HEK293 (cell line): ENCODE measurements at regions not wholly inside any gene's neighbourhood (a gene's known extent, or its start where the extent isn't known, plus 50 kb on each side); places are given as distances from the start of the nearest gene placed in this dataset.

Source experiments
- CTCF ChIA-PET: fragments of 350-600 bp; formaldehyde crosslinking; extraction: SDS; loops from one replicate; lab custom pipeline; 2021; ENCODE audit warnings: antibody characterized with exemption; lab: Yijun Ruan, JAX
- POLR2A ChIA-PET: fragments of 300-600 bp; formaldehyde crosslinking; extraction: SDS; loops from one replicate; lab custom pipeline; 2020; ENCODE audit warnings: antibody characterized with exemption, inconsistent platforms; lab: Yijun Ruan, JAX
- H3K27ac ChIP-seq: fragments of 200-500 bp; sonication (Bioruptor generic); 2 replicates; pipeline ENCODE4 v1.5.1; 2014; ENCODE audit warnings: low read depth, low read length, control low read depth, inconsistent platforms; ENCODE audit errors: extremely low read depth
- H3K36me3 ChIP-seq, 2 experiments: fragments of 200-500 bp in 1 of 2; sonication (Bioruptor generic) in 1 of 2; 1 replicate in 1 of 2; 2 replicates in 1 of 2; pipeline ENCODE4 v1.5.1; 2014 to 2017; ENCODE audit warnings: inconsistent platforms in 2 of 2, low read length in 2 of 2; ENCODE audit not compliant: control insufficient read depth in 2 of 2, insufficient read depth in 1 of 2
- H3K4me1 ChIP-seq: fragments of 200-500 bp; sonication (Bioruptor generic); 2 replicates; pipeline ENCODE4 v1.5.1; 2014; ENCODE audit warnings: mild to moderate bottlenecking, low read length, inconsistent platforms; ENCODE audit not compliant: control insufficient read depth, insufficient read depth
- H3K4me3 ChIP-seq: 2 replicates; pipeline ENCODE4 v1.5.1; 2011; ENCODE audit warnings: low read depth, mild to moderate bottlenecking, control low read depth, low read length, moderate library complexity
- H3K9me3 ChIP-seq: fragments of 200-500 bp; sonication (Bioruptor generic); 2 replicates; pipeline ENCODE4 v1.5.1; 2014; ENCODE audit warnings: low read depth, low read length, inconsistent platforms; ENCODE audit not compliant: control insufficient read depth, insufficient read depth
- KLF7 ChIP-seq: fragments of 450-650 bp; formaldehyde crosslinking; IDR thresholded peaks from 2 replicates; pipeline ENCODE4 v1.5.1; 2016; ENCODE audit warnings: missing biosample characterization, missing genetic modification characterization, borderline replicate concordance
- MZF1 ChIP-seq: fragments of 450-650 bp; formaldehyde crosslinking; IDR thresholded peaks from 2 replicates; pipeline ENCODE4 v1.5.1; 2017; ENCODE audit warnings: missing biosample characterization, missing genetic modification characterization, borderline replicate concordance
- TCF7L2 ChIP-seq: IDR thresholded peaks from 2 replicates; pipeline ENCODE4 v1.6.1; 2011; ENCODE audit warnings: low read depth, mild to moderate bottlenecking, inconsistent platforms, low read length, moderate library complexity, borderline replicate concordance
- YY2 ChIP-seq: fragments of 450-650 bp; formaldehyde crosslinking; IDR thresholded peaks from 2 replicates; pipeline ENCODE4 v1.5.1; 2016; ENCODE audit warnings: missing biosample characterization, missing genetic modification characterization
- ZBTB8A ChIP-seq: fragments of 450-650 bp; formaldehyde crosslinking; IDR thresholded peaks from 2 replicates; pipeline ENCODE4 v1.5.1; 2016; ENCODE audit warnings: missing biosample characterization, missing genetic modification characterization
- ZNF169 ChIP-seq: fragments of 450-650 bp; formaldehyde crosslinking; IDR thresholded peaks from 2 replicates; pipeline ENCODE4 v1.5.1; 2016; ENCODE audit warnings: missing biosample characterization, missing genetic modification characterization
- ZNF2 ChIP-seq: fragments of 450-650 bp; formaldehyde crosslinking; IDR thresholded peaks from 2 replicates; pipeline ENCODE4 v1.5.1; 2016; ENCODE audit warnings: missing biosample characterization, missing genetic modification characterization
- ZNF561 ChIP-seq: fragments of 450-650 bp; IDR thresholded peaks from 2 replicates; pipeline ENCODE4 v1.5.1; 2018; ENCODE audit warnings: missing biosample characterization, missing genetic modification characterization, borderline replicate concordance
- ZNF664 ChIP-seq: fragments of 450-650 bp; formaldehyde crosslinking; IDR thresholded peaks from 2 replicates; pipeline ENCODE4 v1.5.1; 2016; ENCODE audit warnings: missing biosample characterization, missing genetic modification characterization
- TF ChIP-seq, protein P1 (sequence below): sonication (generic); formaldehyde crosslinking; IDR thresholded peaks from 2 replicates; pipeline ENCODE4 v1.8.1; 2022; ENCODE audit warnings: mild to moderate bottlenecking, moderate library complexity, missing genetic modification reagents
- TF ChIP-seq, protein P2 (sequence below): fragments of 450-650 bp; formaldehyde crosslinking; IDR thresholded peaks from 2 replicates; pipeline ENCODE4 v1.5.1; 2016; ENCODE audit warnings: missing biosample characterization, missing genetic modification characterization
- TF ChIP-seq, protein P3 (sequence below): fragments of 450-650 bp; formaldehyde crosslinking; conservative IDR thresholded peaks from 2 replicates; pipeline ENCODE4 v1.5.1; 2016; ENCODE audit warnings: low read depth, missing biosample characterization, missing genetic modification characterization
- TF ChIP-seq, protein P4 (sequence below): fragments of 450-650 bp; formaldehyde crosslinking; optimal IDR thresholded peaks from 2 replicates; pipeline ENCODE3; 2016; ENCODE audit warnings: missing biosample characterization, mild to moderate bottlenecking, missing genetic modification characterization
- TF ChIP-seq, protein P5 (sequence below): fragments of 450-650 bp; formaldehyde crosslinking; IDR thresholded peaks from 2 replicates; pipeline ENCODE4 v1.5.1; 2016; ENCODE audit warnings: missing biosample characterization, missing genetic modification characterization, borderline replicate concordance

DNA sequence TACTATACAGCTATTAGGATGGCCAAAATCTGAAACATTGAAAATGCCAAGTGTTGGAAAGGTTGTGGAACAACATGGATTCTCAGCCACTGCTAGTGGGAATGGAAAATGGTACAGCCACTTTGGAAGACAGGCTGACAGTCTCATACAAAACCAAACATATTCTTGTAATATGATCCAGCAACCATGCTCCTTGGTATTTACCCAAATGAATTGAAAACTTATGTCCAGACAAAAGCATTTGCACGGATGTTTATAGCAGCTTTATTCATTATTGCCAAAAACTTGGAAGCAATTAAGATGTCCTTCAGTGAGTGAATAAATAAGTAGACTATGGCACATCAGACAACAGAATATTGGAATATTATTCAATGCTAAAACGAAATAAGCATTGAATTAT, 105.8 kb upstream of the DCLK2 start:
- H3K4me1 ChIP-seq = no peaks in the 10 kb centered on the region
- TF ChIP-seq YY2 (no peak), ZNF2 (tag by site-specific recombination) (no peak), ZBTB8A (tag by site-specific recombination) (no peak), TCF7L2 (no peak), KLF7 (no peak), MZF1 (no peak), ZNF169 (tag by site-specific recombination) (no peak)
- TF ChIP-seq, protein P1, sequence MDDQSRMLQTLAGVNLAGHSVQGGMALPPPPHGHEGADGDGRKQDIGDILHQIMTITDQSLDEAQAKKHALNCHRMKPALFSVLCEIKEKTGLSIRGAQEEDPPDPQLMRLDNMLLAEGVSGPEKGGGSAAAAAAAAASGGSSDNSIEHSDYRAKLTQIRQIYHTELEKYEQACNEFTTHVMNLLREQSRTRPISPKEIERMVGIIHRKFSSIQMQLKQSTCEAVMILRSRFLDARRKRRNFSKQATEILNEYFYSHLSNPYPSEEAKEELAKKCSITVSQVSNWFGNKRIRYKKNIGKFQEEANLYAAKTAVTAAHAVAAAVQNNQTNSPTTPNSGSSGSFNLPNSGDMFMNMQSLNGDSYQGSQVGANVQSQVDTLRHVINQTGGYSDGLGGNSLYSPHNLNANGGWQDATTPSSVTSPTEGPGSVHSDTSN (CRISPR knock-in tag) = no peak
- TF ChIP-seq, protein P2, sequence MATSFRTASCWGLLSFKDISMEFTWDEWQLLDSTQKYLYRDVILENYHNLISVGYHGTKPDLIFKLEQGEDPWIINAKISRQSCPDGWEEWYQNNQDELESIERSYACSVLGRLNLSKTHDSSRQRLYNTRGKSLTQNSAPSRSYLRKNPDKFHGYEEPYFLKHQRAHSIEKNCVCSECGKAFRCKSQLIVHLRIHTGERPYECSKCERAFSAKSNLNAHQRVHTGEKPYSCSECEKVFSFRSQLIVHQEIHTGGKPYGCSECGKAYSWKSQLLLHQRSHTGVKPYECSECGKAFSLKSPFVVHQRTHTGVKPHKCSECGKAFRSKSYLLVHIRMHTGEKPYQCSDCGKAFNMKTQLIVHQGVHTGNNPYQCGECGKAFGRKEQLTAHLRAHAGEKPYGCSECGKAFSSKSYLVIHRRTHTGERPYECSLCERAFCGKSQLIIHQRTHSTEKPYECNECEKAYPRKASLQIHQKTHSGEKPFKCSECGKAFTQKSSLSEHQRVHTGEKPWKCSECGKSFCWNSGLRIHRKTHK (tag by site-specific recombination) = no peak
- ChIA-PET POLR2A (no interaction called here), CTCF (no interaction called here)
- H3K36me3 ChIP-seq = no peaks in the 10 kb centered on the region
- H3K9me3 ChIP-seq = no peaks in the 10 kb centered on the region
- no peak overlapping the region for H3K4me3 ChIP-seq
- H3K27ac ChIP-seq = no peak overlapping the region

DNA sequence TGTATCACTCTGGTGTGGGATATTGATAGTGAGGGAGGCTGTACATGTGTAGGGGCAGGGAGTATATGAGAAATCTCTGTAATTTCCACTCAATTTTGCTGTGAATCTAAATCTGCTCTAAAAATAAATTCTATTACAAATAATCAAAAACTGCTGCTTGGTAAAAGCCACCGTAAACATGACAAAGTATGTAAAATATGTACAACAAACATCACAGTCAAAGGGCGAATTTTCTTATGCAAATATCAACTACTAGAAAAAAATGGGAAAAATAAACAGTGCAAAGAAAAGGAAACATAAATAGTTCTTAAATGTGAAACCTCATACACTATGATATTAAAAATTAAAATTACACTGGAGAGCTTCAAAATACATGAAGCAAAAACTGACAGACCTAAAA, 105.1 kb upstream of the DCLK2 start:
- Histone ChIP-seq H3K9me3 (no peaks in the 10 kb centered on the region), H3K27ac (no peak overlapping the region), H3K4me1 (no peaks in the 10 kb centered on the region), H3K36me3 (no peaks in the 10 kb centered on the region), H3K4me3 (no peak overlapping the region)
- TF ChIP-seq ZNF664 = no peak
- POLR2A ChIA-PET = no interaction called here
- CTCF ChIA-PET = interaction anchor here (1.0 kb wide), 1 partner anchor 270 kb away, joined by 3 read pairs; no protein-coding TSS in a partner anchor

DNA sequence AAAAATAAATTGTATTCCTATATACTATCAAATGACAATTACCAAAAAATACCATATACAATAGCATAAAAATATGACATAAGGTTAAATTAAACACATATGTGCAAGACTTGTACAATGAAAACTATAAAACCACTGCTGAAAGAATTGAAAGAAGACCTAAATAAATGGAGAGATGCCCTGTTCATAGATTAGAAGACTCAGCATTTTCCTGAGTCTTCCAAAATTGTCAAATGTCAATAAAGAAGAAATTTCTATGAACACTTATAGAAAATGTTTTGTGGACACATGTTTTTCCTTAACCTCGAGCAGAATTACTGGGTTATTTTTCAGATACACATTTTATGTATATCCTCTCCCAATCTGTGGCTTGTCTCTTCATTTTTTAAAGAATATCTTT, 103.1 kb upstream of the DCLK2 start:
- Histone ChIP-seq H3K36me3 (no peaks in the 10 kb centered on the region), H3K27ac (no peak overlapping the region), H3K4me1 (no peaks in the 10 kb centered on the region), H3K9me3 (no peaks in the 10 kb centered on the region)
- POLR2A ChIA-PET = no interaction called here
- TF ChIP-seq ZNF2 (tag by site-specific recombination) = no peak
- TF ChIP-seq, protein P3, sequence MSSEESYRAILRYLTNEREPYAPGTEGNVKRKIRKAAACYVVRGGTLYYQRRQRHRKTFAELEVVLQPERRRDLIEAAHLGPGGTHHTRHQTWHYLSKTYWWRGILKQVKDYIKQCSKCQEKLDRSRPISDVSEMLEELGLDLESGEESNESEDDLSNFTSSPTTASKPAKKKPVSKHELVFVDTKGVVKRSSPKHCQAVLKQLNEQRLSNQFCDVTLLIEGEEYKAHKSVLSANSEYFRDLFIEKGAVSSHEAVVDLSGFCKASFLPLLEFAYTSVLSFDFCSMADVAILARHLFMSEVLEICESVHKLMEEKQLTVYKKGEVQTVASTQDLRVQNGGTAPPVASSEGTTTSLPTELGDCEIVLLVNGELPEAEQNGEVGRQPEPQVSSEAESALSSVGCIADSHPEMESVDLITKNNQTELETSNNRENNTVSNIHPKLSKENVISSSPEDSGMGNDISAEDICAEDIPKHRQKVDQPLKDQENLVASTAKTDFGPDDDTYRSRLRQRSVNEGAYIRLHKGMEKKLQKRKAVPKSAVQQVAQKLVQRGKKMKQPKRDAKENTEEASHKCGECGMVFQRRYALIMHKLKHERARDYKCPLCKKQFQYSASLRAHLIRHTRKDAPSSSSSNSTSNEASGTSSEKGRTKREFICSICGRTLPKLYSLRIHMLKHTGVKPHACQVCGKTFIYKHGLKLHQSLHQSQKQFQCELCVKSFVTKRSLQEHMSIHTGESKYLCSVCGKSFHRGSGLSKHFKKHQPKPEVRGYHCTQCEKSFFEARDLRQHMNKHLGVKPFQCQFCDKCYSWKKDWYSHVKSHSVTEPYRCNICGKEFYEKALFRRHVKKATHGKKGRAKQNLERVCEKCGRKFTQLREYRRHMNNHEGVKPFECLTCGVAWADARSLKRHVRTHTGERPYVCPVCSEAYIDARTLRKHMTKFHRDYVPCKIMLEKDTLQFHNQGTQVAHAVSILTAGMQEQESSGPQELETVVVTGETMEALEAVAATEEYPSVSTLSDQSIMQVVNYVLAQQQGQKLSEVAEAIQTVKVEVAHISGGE (tag by site-specific recombination) = no peak
- TF ChIP-seq ZNF561 = no peak
- TF ChIP-seq, all 188 proteins: peak for 0
- no peak overlapping the region for H3K4me3 ChIP-seq
- CTCF ChIA-PET = no interaction called here

DNA sequence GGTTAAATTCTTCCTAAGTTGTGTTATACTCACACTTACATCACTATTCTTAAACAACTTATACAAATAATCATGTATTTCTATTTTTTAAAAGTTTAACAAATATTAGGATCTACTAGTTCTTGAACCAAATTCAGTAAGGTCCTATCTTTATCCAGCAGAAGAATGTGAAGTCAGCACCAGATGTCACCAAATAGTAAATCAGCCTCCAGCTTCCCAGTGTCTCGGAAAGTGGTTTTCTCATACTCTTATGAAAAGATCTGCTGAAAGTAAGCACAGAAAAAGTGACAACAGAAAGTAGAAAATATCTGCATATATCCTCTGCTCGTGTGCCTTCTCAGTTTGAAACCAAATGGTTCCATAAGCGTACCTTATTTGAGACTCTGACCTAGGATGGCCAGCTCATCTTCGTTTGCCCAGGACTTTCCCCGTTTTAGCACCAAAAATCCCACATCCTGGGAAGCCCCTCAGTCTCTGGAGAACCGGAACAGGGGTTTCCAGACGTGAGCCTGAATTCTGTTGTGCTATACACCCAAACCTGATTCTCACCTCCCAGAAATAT, 98.0 kb upstream of the DCLK2 start:
- H3K4me3 ChIP-seq = no peak overlapping the region
- TF ChIP-seq, protein P4, sequence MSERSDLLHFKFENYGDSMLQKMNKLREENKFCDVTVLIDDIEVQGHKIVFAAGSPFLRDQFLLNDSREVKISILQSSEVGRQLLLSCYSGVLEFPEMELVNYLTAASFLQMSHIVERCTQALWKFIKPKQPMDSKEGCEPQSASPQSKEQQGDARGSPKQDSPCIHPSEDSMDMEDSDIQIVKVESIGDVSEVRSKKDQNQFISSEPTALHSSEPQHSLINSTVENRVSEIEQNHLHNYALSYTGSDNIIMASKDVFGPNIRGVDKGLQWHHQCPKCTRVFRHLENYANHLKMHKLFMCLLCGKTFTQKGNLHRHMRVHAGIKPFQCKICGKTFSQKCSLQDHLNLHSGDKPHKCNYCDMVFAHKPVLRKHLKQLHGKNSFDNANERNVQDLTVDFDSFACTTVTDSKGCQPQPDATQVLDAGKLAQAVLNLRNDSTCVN (tag by site-specific recombination) = no peak
- TF ChIP-seq, protein P5, sequence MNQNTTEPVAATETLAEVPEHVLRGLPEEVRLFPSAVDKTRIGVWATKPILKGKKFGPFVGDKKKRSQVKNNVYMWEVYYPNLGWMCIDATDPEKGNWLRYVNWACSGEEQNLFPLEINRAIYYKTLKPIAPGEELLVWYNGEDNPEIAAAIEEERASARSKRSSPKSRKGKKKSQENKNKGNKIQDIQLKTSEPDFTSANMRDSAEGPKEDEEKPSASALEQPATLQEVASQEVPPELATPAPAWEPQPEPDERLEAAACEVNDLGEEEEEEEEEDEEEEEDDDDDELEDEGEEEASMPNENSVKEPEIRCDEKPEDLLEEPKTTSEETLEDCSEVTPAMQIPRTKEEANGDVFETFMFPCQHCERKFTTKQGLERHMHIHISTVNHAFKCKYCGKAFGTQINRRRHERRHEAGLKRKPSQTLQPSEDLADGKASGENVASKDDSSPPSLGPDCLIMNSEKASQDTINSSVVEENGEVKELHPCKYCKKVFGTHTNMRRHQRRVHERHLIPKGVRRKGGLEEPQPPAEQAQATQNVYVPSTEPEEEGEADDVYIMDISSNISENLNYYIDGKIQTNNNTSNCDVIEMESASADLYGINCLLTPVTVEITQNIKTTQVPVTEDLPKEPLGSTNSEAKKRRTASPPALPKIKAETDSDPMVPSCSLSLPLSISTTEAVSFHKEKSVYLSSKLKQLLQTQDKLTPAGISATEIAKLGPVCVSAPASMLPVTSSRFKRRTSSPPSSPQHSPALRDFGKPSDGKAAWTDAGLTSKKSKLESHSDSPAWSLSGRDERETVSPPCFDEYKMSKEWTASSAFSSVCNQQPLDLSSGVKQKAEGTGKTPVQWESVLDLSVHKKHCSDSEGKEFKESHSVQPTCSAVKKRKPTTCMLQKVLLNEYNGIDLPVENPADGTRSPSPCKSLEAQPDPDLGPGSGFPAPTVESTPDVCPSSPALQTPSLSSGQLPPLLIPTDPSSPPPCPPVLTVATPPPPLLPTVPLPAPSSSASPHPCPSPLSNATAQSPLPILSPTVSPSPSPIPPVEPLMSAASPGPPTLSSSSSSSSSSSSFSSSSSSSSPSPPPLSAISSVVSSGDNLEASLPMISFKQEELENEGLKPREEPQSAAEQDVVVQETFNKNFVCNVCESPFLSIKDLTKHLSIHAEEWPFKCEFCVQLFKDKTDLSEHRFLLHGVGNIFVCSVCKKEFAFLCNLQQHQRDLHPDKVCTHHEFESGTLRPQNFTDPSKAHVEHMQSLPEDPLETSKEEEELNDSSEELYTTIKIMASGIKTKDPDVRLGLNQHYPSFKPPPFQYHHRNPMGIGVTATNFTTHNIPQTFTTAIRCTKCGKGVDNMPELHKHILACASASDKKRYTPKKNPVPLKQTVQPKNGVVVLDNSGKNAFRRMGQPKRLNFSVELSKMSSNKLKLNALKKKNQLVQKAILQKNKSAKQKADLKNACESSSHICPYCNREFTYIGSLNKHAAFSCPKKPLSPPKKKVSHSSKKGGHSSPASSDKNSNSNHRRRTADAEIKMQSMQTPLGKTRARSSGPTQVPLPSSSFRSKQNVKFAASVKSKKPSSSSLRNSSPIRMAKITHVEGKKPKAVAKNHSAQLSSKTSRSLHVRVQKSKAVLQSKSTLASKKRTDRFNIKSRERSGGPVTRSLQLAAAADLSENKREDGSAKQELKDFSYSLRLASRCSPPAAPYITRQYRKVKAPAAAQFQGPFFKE (tag by site-specific recombination) = no peak

More for the DNA sequence above, 98.0 kb upstream of the DCLK2 start:
- Histone ChIP-seq H3K4me1 (no peaks in the 10 kb centered on the region), H3K9me3 (no peaks in the 10 kb centered on the region), H3K27ac (no peak overlapping the region), H3K36me3 (no peaks in the 10 kb centered on the region)
- POLR2A ChIA-PET = no interaction called here
- CTCF ChIA-PET = interaction anchor here (0.7 to 1.0 kb wide), 3 partner anchors 12 to 338 kb away, joined by 3 to 4 read pairs (median 3); no protein-coding TSS in a partner anchor
